ENCODE measurements at regions not wholly inside any gene's neighbourhood (a gene's known extent, or its start where the extent isn't known, plus 50 kb on each side); places are given as distances from the start of the nearest gene placed in this dataset.
A peak's percentile ranks its signal among the peaks of the same experiment; 100 is the strongest.

GRCh38 chr16:80903616-80904015 is 99.2 kb upstream of the CDYL2 start:
- DNase-seq (ENCODE audit: low read depth) = no peak
- TF ChIP-seq CTCF (IDR thresholded peaks at IDR 0.05; ENCODE audit: control insufficient read depth, extremely low read depth, insufficient read depth) = no peak

DNA sequence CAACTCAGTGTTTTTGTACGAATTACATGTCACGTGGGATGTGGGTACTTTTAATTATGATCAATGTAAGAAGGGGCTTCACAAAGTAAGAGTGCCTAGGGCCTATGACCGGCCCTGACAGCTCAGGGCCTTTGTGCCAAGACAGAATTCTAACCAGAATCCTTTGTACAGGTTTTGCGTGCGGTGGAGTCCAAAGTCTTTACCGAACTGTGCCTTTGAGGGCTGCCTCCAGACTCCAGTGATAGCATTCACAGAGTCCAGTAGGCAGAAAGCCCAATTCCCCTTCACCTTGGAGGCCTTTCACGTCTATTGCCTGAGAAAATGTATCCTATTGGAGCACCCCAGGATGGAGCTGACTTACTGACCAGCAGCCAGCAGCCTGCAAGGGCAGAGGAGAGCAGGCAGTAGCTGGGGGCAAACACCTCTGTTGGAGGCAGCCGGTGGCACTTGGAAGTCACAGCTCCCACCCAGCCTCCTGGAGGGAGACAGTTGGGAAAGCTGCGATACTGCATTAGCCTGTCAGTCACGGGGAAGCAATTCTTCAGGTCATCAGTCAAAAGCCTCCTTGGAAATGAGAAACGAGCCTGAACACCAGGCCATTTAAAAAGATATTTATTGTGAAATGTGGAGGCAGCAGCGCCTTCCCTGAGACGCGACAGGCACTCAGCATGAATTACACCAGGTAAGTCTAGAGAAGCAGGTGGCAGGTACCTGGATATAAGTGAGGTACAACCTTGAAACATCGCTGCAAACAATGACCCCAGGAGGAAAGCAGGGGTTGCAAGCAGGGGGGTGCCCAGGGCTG is 98.1 kb upstream of the CDYL2 start:
- TF ChIP-seq CTCF (IDR thresholded peaks at IDR 0.05; ENCODE audit: control insufficient read depth, extremely low read depth, insufficient read depth) = no peak
- DNase-seq (ENCODE audit: low read depth) = no peak
- no peak overlapping the region for H3K4me3 ChIP-seq (ENCODE audit: low read depth, low read length)

More at GRCh38 chr16:80903616-80904015, 99.2 kb upstream of the CDYL2 start:
- no peak overlapping the region for H3K4me3 ChIP-seq (ENCODE audit: low read depth, low read length)

DNA sequence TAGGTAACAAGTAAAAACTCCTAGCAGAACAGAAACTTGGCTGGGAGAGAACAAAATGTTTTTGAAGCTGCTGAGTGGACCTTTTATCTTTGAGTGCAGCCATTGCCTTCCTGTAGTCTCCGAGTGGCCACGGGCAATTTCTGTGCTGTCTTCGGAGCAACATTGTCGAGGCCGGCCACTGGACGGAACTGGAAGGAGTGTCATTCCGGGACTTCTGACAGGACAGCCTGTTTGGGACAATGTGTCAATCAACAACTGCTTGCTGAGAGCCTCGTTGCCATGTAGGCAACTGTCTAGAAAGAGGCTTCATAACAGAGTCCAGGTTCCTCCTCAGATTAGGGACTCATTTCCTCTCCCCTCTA is 96.2 kb upstream of the CDYL2 start:
- H3K4me3 ChIP-seq (ENCODE audit: low read depth, low read length) = no peak overlapping the region
- no peak for DNase-seq (ENCODE audit: low read depth)

GRCh38 chr16:80899809-80900592 is 95.6 kb upstream of the CDYL2 start:
- TF ChIP-seq CTCF (IDR thresholded peaks at IDR 0.05; ENCODE audit: control insufficient read depth, extremely low read depth, insufficient read depth) = no peak
- no peak overlapping the region for H3K4me3 ChIP-seq (ENCODE audit: low read depth, low read length)
- DNase-seq (ENCODE audit: low read depth) = peak; percentile 96

More for the DNA sequence above, 96.2 kb upstream of the CDYL2 start:
- no peak for TF ChIP-seq CTCF (IDR thresholded peaks at IDR 0.05; ENCODE audit: control insufficient read depth, extremely low read depth, insufficient read depth)

DNA sequence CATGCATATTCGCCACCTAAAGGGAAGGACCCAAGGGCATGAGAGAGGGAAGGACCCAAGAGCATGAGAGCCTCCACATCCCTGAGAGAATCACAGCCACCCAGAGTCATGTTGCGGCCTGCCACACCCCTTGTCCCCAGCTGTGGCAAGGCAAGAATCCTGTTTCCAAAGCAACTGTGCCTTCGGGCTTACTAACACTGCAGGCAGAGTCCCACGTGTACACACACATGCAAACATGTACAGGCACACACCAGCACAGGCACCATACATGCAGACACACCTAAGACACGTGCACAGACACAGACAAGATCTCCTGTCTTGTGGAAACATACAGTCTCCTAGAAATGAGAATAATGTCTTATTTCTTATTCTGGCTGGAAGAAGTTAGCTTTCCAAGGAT is 92.4 kb upstream of the CDYL2 start:
- no peak for DNase-seq (ENCODE audit: low read depth)
- H3K4me3 ChIP-seq (ENCODE audit: low read depth, low read length) = no peak overlapping the region
- TF ChIP-seq CTCF (IDR thresholded peaks at IDR 0.05; ENCODE audit: control insufficient read depth, extremely low read depth, insufficient read depth) = no peak

GRCh38 chr16:80894091-80894490 is 89.7 kb upstream of the CDYL2 start:
- DNase-seq (ENCODE audit: low read depth) = no peak
- H3K4me3 ChIP-seq (ENCODE audit: low read depth, low read length) = no peak overlapping the region
- TF ChIP-seq CTCF (IDR thresholded peaks at IDR 0.05; ENCODE audit: control insufficient read depth, extremely low read depth, insufficient read depth) = no peak
